HG03575 (cell line): ENCODE measurements at regions not wholly inside any gene's neighbourhood (a gene's known extent, or its start where the extent isn't known, plus 50 kb on each side); places are given as distances from the start of the nearest gene placed in this dataset.

Source experiments
- ATAC-seq: cut with Tn5 transposase; IDR thresholded peaks from one replicate; pipeline ENCODE4 v1.9.1; 2021; ENCODE audit not compliant: unreplicated experiment, insufficient number of reproducible peaks, low FRiP score; ENCODE audit errors: extremely low read depth

DNA sequence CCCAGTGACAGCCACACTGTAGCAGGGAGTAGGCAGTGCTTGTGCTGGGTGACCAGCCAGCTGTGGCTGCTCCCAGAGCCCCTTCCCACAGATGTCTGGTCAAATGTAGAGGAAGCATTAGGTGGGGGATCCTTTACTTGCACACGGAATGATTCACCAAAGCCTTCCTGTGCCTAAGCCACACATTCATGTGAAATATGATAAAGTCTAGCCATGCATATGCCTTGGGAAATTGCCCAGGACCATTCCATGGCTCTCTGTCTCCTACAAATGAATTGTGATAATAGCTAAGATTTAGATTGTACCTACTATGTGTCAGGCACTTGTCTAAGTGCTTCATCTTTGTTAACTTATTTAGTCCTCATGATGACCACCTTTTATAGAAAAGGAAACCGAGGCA, 217.5 kb upstream of the E2F8 start:
- ATAC-seq: no peak

GRCh38 chr11:19455731-19456130, 215.0 kb upstream of the E2F8 start:
- ATAC-seq: no peak

DNA sequence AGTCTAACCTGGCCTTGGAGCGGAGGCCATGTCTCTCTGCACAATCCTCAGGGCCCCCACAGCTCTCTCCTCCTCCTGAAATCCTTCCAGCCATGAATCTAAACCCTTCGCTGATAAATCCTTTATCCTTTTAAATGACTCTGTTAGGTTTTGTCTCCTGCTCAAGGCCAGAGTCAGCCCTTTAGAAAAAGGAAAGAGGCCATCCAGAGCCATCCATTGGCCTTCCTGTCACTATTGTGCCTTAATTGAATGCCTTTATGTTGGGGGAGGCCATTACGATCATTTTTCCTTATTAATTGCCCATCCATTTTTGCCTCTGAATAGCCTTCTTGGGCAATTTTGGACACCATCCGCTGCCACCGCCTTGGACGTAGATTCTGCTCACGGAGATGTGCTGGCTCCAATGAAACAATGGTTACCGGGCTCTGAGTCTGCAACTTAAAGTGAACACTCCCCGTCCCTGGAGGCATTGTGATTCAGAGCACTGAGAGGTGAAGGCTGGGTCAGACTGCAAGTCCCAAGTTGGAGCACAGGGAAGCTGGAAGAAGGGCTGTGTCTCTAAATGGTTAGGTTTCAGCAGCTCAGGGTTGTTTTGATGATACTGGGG, 213.0 kb upstream of the E2F8 start:
- no peak for ATAC-seq

DNA sequence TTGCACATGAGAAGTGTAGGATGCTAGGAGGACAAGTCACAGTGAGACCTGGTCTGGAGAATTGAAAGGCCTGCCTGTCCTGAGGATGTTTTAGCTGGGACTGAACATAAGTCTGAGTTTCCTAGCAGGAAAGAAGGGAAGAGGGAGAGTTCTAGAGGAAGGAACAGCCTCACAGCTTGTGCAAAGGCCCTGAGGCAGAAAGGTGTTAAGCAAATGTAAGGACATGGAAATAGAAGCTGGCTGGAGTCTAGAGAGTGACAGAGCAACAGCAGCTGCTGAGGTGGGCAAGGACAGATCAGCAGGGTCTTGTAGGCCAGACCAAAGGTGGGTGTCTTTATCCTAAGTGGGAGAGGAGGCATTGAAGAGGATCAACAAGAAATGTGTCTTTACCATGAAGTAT, 210.9 kb upstream of the E2F8 start:
- ATAC-seq: no peak

DNA sequence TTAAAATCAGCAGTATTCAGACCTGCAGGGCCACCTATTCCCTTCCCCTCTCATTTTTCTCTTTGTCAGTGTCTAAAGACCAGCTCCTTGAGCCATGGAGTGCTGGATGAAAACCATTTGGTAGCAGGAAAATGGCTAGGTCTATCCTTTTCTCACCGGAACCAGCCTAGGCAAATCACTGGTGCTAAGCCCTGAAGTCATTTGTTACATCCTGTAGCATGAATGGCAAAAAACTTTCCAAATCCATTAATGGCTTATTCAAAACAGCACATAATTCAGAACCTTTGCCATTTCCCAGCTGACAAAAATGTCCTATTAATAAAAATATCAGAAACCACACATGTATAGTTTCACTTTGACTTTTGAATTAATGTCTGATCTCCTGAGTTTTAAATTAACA, 209.5 kb upstream of the E2F8 start:
- no peak for ATAC-seq

- ATAC-seq: no peak
These were observed 207.9 kb upstream of the E2F8 start for GRCh38 chr11:19448651-19449050.

- no peak for ATAC-seq
These were observed 206.4 kb upstream of the E2F8 start for GRCh38 chr11:19447150-19447566.

- no peak for ATAC-seq
These were observed 205.0 kb upstream of the E2F8 start for GRCh38 chr11:19445771-19446170.

DNA sequence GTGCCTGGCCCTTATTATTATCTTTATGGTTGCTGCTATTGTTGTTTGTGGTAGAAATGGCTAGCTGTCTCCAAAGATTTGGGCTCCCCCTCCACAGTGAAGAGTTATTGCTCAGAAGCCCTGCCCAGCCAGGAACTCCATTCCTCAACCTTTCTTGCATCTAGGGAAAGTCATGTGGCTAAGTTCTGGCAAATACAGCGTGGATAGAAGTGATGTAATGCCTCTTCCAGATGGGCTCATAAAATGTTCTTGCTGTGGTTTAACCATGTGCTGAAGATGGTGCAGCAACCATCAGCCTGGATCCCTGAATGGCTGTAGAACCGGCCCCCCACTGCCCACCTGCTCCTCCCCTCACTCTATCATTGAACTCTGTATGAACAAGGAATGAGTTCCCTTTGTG, 203.5 kb upstream of the E2F8 start:
- ATAC-seq: no peak

- no peak for ATAC-seq
These were observed 201.8 kb upstream of the E2F8 start for GRCh38 chr11:19442554-19442910.

DNA sequence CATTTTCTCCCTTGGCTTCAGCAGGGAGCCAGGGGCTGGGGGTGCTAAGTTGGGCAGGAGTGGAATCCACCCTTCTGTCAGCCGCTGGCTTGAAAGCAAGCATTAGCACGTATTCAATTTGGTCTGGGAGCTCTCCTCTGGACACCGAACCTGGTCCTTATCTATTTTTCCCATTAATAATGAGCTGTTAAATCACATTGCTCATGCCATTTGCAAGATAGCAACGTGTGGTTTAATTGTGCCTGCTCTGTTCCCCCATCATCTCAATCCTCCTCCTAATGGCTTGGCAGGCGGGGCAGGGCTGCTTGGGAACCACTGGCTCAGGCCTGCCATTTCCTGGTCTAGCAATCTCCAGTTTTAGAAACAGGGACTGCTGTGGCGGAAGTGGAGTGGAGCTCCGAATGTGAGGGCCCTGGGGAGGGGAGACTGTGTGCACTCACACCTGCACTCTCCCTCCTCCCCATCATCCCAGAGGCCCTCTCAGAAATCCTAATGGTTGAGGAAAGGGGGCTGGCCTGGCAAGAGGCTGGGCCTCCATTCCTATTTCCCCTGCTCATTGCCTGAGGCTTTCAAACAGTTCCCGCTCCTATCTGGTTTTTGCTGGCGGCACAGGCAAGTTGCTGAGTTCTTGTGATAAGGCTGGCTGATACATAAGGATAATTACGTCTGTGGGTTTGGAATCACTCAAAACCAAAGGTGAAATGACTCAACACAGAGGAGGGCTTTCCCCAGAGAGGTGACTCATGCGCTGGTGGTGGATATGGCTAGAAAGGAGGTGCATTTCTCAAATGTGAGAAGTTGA, 201.2 kb upstream of the E2F8 start:
- ATAC-seq: peak; percentile 84

DNA sequence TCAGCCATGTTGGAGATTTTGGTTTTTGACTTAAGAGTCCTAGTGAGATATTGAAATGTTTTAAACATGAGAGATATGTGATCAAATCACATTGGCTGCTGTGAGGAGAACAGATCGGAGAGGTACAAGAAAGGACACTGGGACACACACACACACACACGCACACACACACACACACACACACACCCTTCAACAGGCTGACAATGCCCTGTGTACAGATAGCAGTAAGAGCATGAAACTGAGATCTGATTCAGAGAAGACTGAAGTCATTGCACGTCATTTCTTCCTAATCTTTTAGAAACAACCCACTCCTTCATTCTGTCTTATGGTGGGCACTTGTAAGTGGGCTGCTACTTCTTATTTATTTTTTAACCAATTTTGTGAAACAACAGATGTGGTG, 200.5 kb upstream of the E2F8 start:
- no peak for ATAC-seq

DNA sequence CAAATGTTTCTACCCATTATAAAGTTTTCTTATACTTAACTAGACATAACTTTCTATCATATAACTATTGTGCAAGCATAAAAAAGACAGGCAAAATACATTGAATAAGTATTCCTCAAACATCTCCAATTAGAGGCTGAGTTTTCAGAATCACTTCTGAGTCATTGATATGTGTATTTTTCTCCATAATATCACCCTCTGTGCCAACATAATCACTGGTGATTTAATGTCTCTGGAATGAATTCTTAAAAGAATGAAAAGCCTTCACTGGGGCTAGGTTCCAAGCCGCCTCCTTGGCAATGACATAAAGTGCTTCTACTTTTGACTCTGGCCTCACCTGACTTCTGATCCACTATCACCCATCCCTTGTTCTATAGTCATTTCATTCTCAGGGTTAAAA, 197.0 kb upstream of the E2F8 start:
- ATAC-seq: no peak

GRCh38 chr11:19436932-19437331, 196.2 kb upstream of the E2F8 start:
- ATAC-seq: no peak

GRCh38 chr11:19435306-19435989, 194.7 kb upstream of the E2F8 start:
- ATAC-seq: no peak

DNA sequence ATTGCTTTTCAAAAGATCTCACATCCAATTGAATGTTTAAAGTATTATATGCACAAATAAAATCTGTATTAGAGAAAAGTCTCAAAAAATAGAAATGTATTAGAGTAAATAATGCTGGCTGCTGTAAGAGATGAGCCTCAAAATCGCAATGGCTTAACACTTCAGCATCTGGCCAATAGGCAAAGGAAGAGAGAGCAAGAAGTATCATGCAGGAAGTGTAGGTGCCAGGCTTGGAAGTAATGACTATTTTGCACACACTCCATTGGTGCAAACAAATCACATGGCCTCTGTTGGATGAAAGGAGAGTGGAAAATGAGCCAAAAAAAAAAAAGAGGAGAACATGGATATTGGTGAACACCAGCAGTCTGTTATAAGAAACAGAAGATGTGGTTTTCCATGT, 193.0 kb upstream of the E2F8 start:
- no peak for ATAC-seq

DNA sequence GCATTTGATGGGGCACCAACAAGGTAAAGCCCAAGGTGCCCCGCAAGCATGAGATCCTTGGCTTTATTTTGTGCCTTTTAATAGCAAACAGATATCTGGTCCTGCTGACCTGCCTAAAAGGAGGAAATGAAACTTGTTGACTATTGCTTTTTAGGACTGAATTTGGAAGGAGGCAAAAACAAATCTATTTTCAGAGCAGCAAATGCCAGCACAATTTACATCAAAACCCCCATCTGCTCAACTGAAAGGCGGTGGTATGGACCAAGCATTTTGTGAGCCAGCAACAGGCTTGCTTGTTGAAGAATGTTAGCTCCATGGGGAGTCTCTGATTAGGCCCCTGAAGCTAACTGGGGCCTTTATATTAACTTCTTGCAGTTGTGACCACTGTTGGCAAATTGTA, 192.6 kb upstream of the E2F8 start:
- peak; percentile 55 for ATAC-seq

GRCh38 chr11:19432370-19433061, 191.8 kb upstream of the E2F8 start:
- ATAC-seq: peak; percentile 39

GRCh38 chr11:19430754-19431398, 190.1 kb upstream of the E2F8 start:
- no peak for ATAC-seq
